HG03025 (cell line): ENCODE measurements at regions not wholly inside any gene's neighbourhood (a gene's known extent, or its start where the extent isn't known, plus 50 kb on each side); places are given as distances from the start of the nearest gene placed in this dataset.
"Not testable (repeated sequence)": the region's sequence is repeated elsewhere in the genome, so short reads cannot be mapped to it uniquely, and the experiment has no call there.

Experiments used
- ATAC-seq: cut with Tn5 transposase; IDR thresholded peaks from one replicate; pipeline ENCODE4 v1.9.1; 2021; ENCODE audit warnings: mild to moderate bottlenecking, moderate library complexity; ENCODE audit not compliant: unreplicated experiment, low FRiP score

DNA sequence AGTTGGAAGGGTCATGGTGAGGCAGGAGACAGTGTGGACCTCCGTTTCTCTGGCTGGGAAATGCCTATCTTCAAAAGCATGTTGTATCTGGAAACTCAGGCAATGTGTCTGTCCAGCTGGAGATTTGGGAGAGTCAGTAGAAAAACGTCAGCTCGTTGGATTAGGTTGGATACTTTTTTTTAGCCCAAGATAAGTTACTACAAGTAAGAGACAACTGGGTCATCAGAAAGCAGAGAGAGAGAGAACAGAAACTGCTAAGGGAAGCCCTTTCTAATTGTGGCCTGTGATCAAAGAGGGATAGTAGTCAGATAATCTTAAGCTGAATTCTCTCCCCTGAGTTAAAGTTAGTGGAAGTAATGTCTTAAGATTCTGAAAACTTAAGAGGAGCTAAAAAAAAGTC lies 78.9 kb upstream of the ZNF280D start:
- no peak for ATAC-seq

DNA sequence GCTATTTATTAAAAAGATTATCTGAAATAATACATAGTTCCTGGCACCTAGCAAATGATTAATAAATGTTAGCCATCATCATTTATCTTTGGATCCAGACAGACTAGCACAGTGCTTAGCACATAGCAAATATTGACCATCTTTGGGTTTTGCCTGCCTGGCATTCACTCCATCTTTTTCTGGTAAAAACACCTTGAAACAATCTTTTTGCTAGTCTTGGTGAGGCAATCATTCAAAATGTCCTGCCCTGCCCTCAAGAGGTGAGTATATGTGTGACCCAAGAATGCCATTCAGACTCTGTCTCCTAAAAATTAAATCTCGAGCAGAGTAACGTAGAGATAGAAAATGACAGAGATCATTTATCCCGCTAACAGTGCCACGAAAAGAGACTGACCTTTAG lies 78.3 kb upstream of the ZNF280D start:
- no peak for ATAC-seq

DNA sequence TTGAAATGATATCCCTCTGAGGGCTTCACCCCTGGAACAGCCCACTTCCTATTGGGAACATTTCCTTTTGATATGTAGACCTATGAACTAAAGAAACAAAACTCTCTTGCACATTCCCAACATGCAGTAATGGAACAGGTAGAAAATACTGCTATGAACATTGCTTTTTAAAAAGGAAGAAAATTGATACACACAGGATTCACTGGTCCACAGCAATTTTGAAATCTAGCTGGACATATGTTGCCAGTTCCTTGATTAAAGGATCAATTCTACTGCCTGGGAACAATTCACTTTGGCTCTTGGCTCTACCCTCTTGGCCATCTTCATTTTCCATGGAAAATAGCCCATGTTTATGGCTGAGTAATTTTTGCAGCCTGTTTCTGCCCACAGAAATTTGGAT lies 74.9 kb upstream of the ZNF280D start:
- no peak for ATAC-seq

DNA sequence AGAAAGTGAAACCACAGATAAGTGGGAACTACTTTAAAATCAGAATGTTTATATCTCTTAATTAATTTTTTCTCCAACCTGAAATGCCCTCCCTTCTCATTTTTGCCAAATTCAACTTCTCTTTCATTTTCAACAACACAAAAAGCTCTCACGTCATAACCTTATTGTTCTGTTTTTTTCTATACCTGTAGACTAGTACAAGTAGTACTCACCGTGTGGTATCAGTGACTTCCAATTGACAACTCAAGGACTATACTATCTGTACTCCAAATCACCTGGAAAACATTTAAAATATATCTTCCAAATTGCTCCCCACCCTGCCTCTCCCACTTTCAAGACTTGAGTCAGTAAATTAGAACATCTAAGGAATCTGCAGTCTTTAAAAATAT lies 72.8 kb upstream of the ZNF280D start:
- ATAC-seq, result no peak

DNA sequence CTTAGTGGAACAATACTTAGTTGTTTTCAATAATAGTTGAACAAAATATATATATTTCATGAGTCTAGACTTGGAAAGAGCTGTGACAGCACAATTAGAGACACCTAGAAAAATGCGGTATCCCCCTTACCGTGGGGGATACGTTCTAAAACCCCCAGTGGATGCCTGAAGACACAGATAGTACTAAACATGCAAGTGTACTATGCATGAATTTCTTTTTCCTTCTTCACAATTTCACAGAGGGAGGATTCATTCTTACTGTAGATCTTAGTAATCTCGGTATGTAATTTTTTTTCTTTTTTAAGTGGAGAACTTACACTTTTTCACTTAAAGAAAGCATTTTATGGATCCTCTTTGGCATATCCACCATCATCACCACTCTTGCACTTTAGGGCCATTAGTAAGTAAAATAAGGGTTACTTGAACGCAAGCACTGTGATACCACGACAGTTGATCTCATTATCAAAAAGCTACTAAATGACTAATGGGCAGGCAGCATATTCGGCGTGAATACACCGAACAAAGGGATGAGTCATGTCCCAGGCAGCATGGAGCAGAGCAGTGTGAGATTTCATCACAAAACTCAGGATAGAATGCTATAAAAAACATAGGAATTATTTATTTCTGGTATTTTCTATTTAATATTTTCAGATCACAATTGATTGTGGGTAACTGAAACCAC lies 72.3 kb upstream of the ZNF280D start:
- no peak for ATAC-seq

DNA sequence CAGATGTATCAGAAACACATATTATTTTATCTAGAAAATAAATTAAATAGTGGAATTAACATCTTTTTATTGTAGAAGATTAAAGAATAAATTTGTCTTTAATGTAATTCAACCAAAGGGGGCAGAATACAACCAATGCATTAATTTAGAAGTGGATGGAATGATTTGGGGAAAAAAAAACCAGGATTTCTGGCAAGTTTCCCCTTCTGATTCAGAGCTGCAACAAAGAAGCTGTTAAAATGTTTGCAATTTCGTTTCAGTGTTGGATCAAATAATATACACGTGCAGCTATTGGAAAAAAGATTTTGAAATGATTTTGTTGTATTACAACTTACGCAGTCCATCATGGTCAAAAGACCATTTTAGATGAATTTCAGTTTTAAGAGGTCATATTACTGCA lies 71.6 kb upstream of the ZNF280D start:
- no peak for ATAC-seq

DNA sequence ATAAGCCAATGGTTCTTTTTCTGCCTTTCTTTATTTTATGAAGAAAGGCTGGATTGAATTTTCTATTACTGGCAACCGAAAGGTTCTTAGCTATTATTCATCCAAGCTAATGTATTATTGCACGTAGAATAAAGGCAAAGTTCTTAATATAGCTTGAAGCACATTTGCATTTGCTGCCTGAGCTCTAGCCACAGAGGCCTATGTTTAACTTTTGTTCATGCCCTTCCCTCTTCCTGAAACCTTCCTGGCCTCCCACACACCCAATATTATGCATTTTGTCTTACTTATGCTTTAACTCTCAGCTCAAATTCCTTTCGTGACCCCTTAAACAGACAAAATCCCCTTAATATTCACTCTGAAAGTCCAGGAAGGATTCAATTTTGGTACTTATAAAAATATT lies 71.0 kb upstream of the ZNF280D start:
- ATAC-seq, result no peak

DNA sequence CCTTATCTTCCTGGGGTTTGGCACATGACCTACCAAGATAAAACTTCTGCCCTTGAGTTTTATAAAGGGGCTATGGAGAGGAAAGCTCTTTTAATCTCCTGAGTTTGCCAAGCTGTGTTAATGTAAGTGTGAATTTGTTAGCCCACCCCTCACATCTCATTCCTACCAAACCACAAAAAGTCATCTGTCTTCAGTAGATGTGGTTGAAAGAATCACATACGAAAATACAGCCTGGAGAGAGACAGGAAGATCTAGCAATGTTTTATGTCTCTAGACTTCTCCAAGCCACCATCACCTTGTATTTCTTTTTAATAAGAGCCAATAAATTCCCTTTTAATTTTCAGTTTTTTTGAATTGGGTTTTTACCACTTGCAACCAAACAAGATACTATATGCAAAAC lies 68.9 kb upstream of the ZNF280D start:
- ATAC-seq, result no peak

DNA sequence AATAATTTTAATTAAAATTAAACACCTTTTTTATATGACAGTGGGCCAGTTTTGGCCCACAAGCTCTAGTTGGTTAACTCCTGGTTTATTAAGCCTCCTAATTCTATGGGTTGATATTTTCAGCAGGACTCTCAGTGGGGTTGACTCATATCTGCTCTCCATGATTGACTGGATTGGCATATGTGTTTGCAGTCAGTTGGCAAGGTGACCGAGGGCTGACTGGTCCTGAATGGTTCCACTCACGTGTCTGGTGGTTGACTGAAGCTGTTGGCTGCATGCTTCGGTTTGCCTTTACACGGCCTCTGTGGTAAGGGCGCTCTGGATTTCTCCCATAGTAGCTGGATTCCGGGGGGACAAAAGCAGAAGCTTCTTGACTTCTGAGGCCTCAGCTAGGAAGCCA lies 65.3 kb upstream of the ZNF280D start:
- ATAC-seq, result peak; percentile 66

DNA sequence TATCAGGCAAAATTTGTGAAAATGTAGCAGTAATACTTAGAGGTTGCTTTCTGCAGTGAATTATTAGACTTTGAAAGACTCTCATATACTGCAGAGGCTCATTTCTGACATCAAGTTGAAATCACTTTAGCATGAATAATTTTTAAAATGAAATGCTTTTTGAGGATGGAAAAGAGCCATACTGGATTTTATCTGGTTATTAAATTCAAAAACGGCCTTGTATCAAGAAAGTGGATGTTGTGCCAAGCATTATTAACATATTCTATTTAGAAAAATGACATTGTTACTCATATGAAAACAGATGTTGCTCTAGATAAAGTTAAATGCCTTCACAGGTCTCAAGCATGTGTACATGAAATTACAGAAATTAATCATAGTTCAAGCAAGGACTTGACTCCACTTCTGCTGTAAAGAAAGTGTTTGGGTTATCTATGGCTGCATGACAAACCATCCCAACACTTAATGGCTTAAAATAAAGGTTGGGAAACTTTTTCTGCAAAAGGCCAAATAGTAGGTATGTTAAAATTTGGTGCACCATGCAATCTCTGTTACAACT lies 64.5 kb upstream of the ZNF280D start:
- ATAC-seq, result no peak

DNA sequence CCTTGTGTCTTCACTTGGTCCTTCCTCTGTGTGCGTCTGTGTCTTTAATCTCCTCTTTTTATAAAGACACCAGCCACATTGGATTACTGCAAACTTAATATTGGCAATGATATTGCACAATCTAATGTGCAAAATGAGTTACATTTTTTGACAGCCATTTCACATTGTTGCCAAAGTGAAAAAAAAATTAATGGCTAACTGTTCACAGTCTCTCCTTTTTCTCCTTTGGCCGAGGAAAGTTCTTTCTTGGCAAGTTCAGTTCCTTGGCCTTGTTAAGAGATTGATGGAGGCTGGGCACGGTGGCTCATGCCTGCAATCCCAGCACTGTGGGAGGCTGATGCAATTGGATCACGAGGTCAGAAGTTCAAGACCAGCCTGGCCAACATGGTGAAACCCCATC lies 62.2 kb upstream of the ZNF280D start:
- ATAC-seq, result no peak

DNA sequence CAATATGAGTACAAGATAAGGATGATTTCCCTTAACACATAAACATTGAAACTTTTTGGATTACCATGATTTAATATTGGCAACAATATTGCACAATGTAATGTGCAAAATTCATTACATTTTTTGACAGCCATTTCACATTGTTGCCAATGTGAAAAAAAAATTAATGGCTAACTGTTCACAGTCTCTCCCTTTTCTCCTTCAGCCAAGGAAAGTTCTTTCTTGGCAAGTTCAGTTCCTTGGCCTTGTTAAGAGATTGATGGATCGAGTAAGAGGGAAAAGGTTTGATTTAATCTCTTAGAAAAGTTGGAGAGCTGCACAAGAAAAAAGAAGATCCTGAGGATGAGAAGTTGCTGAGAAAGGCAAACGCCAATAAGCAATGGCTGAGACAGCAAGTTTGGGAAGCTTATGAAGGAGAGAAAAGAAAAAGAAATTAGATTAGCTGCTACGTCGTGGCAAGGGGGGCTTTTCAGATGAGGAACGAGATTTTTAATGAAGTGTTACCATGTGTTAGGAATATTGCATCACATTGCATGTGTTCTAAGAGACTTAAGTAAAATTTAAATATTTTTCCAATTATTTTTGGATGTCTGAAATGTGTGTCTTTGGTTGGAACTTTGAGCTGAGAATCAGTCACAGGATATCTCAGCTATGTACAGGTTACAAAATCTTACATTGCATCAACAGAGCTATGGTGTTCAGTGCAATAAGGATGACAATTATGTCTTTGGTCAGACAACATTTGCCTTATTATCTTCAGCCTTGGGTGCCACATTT lies 61.4 kb upstream of the ZNF280D start:
- ATAC-seq, result no peak

DNA sequence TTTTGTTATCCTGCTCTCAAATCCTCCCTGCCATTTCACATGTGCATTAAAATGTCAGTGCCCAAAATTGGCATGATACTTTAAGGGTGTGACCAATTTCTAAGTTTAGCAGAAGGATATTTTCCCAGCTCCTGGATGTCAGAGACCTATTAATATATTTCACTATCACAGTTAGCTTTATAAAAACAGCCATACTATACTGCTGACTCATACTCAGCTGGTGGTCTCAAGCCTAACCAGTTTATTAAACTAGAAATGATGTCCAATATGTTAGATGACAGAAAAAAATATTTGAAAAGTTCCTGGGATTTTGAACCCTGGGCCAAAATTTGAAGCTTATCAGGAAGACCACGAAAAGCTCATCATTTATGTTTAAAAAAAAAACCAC lies 60.9 kb upstream of the ZNF280D start:
- no peak for ATAC-seq

DNA sequence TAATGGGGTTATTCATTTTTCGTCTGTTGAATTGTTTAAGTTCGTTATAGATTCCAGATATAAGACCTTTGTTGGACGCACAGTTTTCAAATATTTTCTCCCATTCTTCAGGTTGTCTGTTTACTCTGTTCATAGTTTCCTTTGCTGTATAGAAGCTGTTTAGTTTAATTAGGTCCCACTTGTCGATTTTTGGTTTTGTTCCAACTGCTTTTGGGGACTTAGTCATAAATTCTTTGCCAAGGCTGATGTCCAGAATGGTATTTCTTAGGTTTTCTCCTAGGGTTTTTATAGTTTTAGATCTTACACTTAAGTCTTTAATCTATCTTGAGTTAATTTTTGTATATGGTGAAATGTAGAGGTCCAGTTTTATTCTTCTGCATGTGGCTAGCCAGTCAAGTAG lies 58.9 kb upstream of the ZNF280D start:
- no peak for ATAC-seq

DNA sequence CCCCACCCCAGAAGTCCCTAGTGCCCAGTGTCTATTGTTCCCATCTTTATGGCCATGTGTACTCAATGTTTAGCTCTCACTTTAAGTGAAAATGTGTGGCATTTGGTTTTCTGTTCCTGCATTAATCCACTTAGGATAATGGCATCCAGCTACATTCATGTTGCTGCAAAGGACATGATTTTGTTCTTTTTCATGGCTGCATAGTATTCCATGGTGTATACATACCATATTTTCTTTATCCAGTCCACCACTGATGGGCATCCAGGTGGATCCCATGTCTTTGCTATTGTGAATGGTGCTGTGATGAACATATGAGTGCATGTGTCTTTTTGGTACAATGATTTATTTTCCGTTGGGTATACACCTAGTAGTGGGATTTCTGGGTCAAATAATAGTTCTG lies 58.2 kb upstream of the ZNF280D start:
- ATAC-seq, result not testable (repeated sequence)

DNA sequence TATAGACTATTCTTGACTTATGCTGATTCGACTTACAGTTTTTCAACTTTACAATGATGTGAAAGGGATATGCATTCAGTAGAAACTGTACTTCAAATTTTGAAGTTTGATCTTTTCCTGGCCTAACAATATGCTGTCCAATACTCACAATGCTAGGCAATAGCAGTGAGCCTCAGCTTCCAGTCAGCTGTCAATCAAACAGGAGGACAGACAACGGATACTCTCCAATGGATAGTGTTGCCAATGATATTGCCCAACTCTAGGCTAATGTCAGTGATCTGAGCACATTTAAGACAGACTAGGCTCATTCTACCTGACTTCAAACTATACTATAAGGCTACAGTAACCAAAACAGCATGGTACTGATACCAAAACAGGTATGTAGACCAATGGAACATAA lies 55.0 kb upstream of the ZNF280D start:
- ATAC-seq, result no peak

DNA sequence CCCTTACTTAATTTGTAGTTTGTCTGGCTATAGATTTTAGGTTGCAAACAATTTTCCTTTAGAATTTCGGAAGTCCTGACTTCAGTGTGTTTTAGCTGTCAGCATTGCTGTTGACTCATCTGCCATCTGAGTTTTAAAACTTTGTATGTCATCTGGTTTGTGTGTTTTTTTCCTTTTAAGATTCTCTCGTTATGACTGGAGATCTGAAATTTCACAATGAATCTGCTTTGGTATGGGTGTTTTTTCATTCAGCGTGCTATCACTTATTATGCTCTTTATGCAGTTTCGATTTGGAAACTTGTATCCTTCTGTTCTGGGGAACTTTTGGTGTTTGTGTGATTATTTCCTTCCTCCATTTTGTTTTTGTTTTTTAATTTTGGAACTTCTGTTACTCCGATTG lies 53.7 kb upstream of the ZNF280D start:
- no peak for ATAC-seq

DNA sequence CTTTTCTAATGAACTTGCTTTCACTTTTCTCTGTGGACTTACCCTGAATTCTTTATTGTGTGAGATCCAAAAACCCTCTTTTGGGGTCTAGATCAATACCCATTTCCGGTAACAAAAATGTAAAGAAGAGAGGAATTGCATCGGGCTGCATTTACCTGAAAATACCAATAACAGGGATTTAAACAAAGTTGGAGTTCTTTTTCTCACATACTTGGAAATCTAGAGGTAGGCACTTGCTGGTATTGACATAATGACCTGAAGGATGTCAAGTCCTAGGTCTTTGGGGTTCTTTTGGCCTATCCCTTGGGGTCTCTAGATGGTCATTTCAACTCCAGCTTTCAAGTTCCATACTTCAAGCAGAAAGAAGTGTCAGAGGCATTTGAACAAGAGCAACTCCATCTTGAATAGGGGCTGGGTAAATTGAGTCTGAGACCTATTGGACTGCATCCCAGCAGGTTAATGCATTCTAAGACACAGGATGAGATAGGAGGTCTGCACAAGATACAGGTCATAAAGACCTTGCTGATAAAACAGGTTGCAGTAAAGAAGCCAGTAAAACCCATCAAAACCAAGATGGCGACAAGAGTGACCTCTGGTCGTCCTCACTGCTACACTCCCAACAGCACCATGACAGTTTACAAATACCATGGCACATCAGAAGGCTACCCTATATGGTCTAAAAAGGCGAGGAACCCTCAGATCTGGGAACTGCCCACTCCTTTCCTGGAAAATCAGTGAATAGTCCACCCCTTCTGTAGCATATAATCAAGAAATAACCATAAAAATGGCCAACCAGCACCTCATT lies 50.8 kb upstream of the ZNF280D start:
- ATAC-seq, result no peak

DNA sequence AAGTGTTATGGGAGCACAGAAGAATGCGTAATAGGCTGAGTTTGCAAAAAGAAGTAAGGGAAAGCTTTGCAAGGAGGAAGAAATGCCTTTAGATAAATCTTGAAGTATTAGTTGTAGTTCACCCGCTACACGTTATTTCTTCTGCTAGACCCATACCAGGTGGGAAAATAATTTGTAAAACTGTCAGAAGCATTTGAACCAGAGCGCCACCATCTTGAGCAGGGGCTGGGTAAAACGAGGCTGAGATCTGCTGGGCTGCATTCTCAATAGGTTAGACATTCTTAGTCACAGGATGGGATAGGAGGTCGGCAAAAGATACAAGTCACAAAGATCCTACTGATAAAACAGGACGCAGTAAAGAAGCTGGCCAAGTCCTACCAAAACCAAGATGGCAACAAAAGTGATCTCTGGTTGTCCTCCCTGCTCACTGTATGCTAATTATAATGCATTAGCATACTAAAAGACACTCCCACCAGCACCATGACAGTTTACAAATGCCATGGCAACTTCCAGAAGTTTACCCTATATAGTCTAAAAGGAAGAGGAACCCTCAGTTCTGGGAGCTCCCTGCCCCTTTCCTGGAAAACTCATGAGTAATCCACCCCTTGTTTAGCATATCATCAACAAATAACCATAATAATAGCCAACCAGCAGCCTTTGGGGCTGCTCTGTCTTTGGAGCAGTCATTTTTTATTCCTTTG lies 50.0 kb upstream of the ZNF280D start:
- ATAC-seq, result no peak
